ENCODE measurements at regions not wholly inside any gene's neighbourhood (a gene's known extent, or its start where the extent isn't known, plus 50 kb on each side); places are given as distances from the start of the nearest gene placed in this dataset.

GRCh38 chr14:53571641-53572328 lies 384.8 kb downstream of the BMP4 start:
- no peaks in the 10 kb centered on the region; the same call in 1 of the 2 replicates for H3K27me3 ChIP-seq (ENCODE audit: insufficient read depth, low read length)
- no peaks in the 10 kb centered on the region for H3K36me3 ChIP-seq (ENCODE audit: insufficient read depth, low read length)
- TF ChIP-seq EZH2 (IDR thresholded peaks at IDR 0.05; ENCODE audit: borderline replicate concordance, low read length) (no peak), CTCF (IDR thresholded peaks at IDR 0.05; ENCODE audit: low read length) (no peak)
- no peak overlapping the region for H3K4me3 ChIP-seq (ENCODE audit: low read depth, low read length, poor library complexity, severe bottlenecking)
- H3K79me2 ChIP-seq (ENCODE audit: insufficient read depth, low read length) = no peaks in the 10 kb centered on the region
- no peak overlapping the region for H3K27ac ChIP-seq (ENCODE audit: low read depth, low read length, poor library complexity, severe bottlenecking)
- no peak overlapping the region for H3K9ac ChIP-seq (ENCODE audit: low read length)
- H3K4me1 ChIP-seq (ENCODE audit: insufficient read depth, low read length, severe bottlenecking) = no peaks in the 10 kb centered on the region
- H3K9me2 ChIP-seq (ENCODE audit: low read depth, low read length) = no peaks in the 10 kb centered on the region
- no peaks in the 10 kb centered on the region for H4K20me1 ChIP-seq (ENCODE audit: insufficient read depth, low read length)
- no peaks in the 10 kb centered on the region for H3F3A ChIP-seq (ENCODE audit: insufficient read depth, low read length)
- H3K4me2 ChIP-seq (ENCODE audit: low read length) = no peak overlapping the region
- H2AFZ ChIP-seq (ENCODE audit: low read length) = no peak overlapping the region
- H3K9me3 ChIP-seq (ENCODE audit: low read length) = no peaks in the 10 kb centered on the region

- H3K27me3 ChIP-seq (ENCODE audit: insufficient read depth, low read length) = no peaks in the 10 kb centered on the region
- no peak overlapping the region for H3K4me2 ChIP-seq (ENCODE audit: low read length)
- H3K36me3 ChIP-seq (ENCODE audit: insufficient read depth, low read length) = no peaks in the 10 kb centered on the region
- H3K4me1 ChIP-seq (ENCODE audit: insufficient read depth, low read length, severe bottlenecking) = no peaks in the 10 kb centered on the region
- no peak overlapping the region for H3K9ac ChIP-seq (ENCODE audit: low read length)
- H2AFZ ChIP-seq (ENCODE audit: low read length) = no peak overlapping the region
- no peaks in the 10 kb centered on the region for H3K9me2 ChIP-seq (ENCODE audit: low read depth, low read length)
- no peaks in the 10 kb centered on the region for H3K79me2 ChIP-seq (ENCODE audit: insufficient read depth, low read length)
- no peaks in the 10 kb centered on the region for H4K20me1 ChIP-seq (ENCODE audit: insufficient read depth, low read length)
- H3F3A ChIP-seq (ENCODE audit: insufficient read depth, low read length) = no peaks in the 10 kb centered on the region
- H3K4me3 ChIP-seq (ENCODE audit: low read depth, low read length, poor library complexity, severe bottlenecking) = no peak overlapping the region
- no peak for TF ChIP-seq EZH2 (IDR thresholded peaks at IDR 0.05; ENCODE audit: borderline replicate concordance, low read length)
- TF ChIP-seq CTCF (IDR thresholded peaks at IDR 0.05; ENCODE audit: low read length) = no peak
- H3K9me3 ChIP-seq (ENCODE audit: low read length) = no peaks in the 10 kb centered on the region
- no peak overlapping the region for H3K27ac ChIP-seq (ENCODE audit: low read depth, low read length, poor library complexity, severe bottlenecking)
Observed at GRCh38 chr14:53570411-53571387, 385.9 kb downstream of the BMP4 start.

GRCh38 chr14:53569446-53569845 lies 387.2 kb downstream of the BMP4 start:
- Histone ChIP-seq H3K9ac (ENCODE audit: low read length) (no peak overlapping the region), H3K36me3 (ENCODE audit: insufficient read depth, low read length) (no peaks in the 10 kb centered on the region), H3K27ac (ENCODE audit: low read depth, low read length, poor library complexity, severe bottlenecking) (no peak overlapping the region), H2AFZ (ENCODE audit: low read length) (no peak overlapping the region), H3K9me2 (ENCODE audit: low read depth, low read length) (no peaks in the 10 kb centered on the region), H3K27me3 (ENCODE audit: insufficient read depth, low read length) (no peaks in the 10 kb centered on the region), H3F3A (ENCODE audit: insufficient read depth, low read length) (no peaks in the 10 kb centered on the region), H3K4me2 (ENCODE audit: low read length) (no peak overlapping the region), H3K79me2 (ENCODE audit: insufficient read depth, low read length) (no peaks in the 10 kb centered on the region), H3K9me3 (ENCODE audit: low read length) (no peaks in the 10 kb centered on the region), H3K4me1 (ENCODE audit: insufficient read depth, low read length, severe bottlenecking) (no peaks in the 10 kb centered on the region), H3K4me3 (ENCODE audit: low read depth, low read length, poor library complexity, severe bottlenecking) (no peak overlapping the region), H4K20me1 (ENCODE audit: insufficient read depth, low read length) (no peaks in the 10 kb centered on the region)
- TF ChIP-seq CTCF (IDR thresholded peaks at IDR 0.05; ENCODE audit: low read length) = no peak
- no peak for TF ChIP-seq EZH2 (IDR thresholded peaks at IDR 0.05; ENCODE audit: borderline replicate concordance, low read length)
